ENCODE measurements at regions not wholly inside any gene's neighbourhood (a gene's known extent, or its start where the extent isn't known, plus 50 kb on each side); places are given as distances from the start of the nearest gene placed in this dataset.
"Not testable (repeated sequence)": the region's sequence is repeated elsewhere in the genome, so short reads cannot be mapped to it uniquely, and the experiment has no call there.

GRCh38 chr5:115439042-115439441 lies 105.5 kb downstream of the FEM1C start:
- no peak for DNase-seq (ENCODE audit: low read depth)

- DNase-seq (ENCODE audit: low read depth), result peak; percentile 73
These were observed 108.5 kb downstream of the FEM1C start for GRCh38 chr5:115435778-115436712.

GRCh38 chr5:115435065-115435777 lies 109.4 kb downstream of the FEM1C start:
- DNase-seq (ENCODE audit: low read depth), result no peak

- DNase-seq (ENCODE audit: low read depth), result no peak
These were observed 110.7 kb downstream of the FEM1C start for GRCh38 chr5:115433918-115434317.

- DNase-seq (ENCODE audit: low read depth), result no peak
These were observed 111.9 kb downstream of the FEM1C start for GRCh38 chr5:115432691-115433090.

GRCh38 chr5:115431116-115431515 lies 113.5 kb downstream of the FEM1C start:
- DNase-seq (ENCODE audit: low read depth), result no peak

GRCh38 chr5:115430374-115430773 lies 114.2 kb downstream of the FEM1C start:
- DNase-seq (ENCODE audit: low read depth), result no peak

- no peak for DNase-seq (ENCODE audit: low read depth)
These were observed 115.1 kb downstream of the FEM1C start for GRCh38 chr5:115429345-115429940.

- DNase-seq (ENCODE audit: low read depth), result no peak
These were observed 115.9 kb downstream of the FEM1C start for GRCh38 chr5:115428676-115429075.

GRCh38 chr5:115428248-115428647 lies 116.3 kb downstream of the FEM1C start:
- DNase-seq (ENCODE audit: low read depth), result no peak

- DNase-seq (ENCODE audit: low read depth), result no peak
These were observed 120.1 kb downstream of the FEM1C start for GRCh38 chr5:115424446-115424845.

- no peak for DNase-seq (ENCODE audit: low read depth)
These were observed 120.5 kb downstream of the FEM1C start for GRCh38 chr5:115424030-115424429.

- DNase-seq (ENCODE audit: low read depth), result no peak
These were observed 121.0 kb downstream of the FEM1C start for GRCh38 chr5:115423541-115423940.

GRCh38 chr5:115423051-115423450 lies 121.5 kb downstream of the FEM1C start:
- DNase-seq (ENCODE audit: low read depth), result peak; percentile 33

- DNase-seq (ENCODE audit: low read depth), result not testable (repeated sequence)
These were observed 123.8 kb downstream of the FEM1C start for GRCh38 chr5:115420812-115421211.

- DNase-seq (ENCODE audit: low read depth), result peak; percentile 98
These were observed 123.6 kb upstream of the CCDC112 start for GRCh38 chr5:115419846-115420585.

- no peak for DNase-seq (ENCODE audit: low read depth)
These were observed 122.3 kb upstream of the CCDC112 start for GRCh38 chr5:115418788-115419187.

GRCh38 chr5:115417076-115417475 lies 120.6 kb upstream of the CCDC112 start:
- DNase-seq (ENCODE audit: low read depth), result no peak

- peak; percentile 94 for DNase-seq (ENCODE audit: low read depth)
These were observed 118.7 kb upstream of the CCDC112 start for GRCh38 chr5:115415143-115415491.

GRCh38 chr5:115414406-115415142 lies 118.1 kb upstream of the CCDC112 start:
- DNase-seq (ENCODE audit: low read depth), result peak; percentile 47

- DNase-seq (ENCODE audit: low read depth), result no peak
These were observed 117.2 kb upstream of the CCDC112 start for GRCh38 chr5:115413651-115414050.
